Left kidney (tissue), 1 donor: ENCODE measurements at regions not wholly inside any gene's neighbourhood (a gene's known extent, or its start where the extent isn't known, plus 50 kb on each side); places are given as distances from the start of the nearest gene placed in this dataset.
"Not testable (repeated sequence)": the region's sequence is repeated elsewhere in the genome, so short reads cannot be mapped to it uniquely, and the experiment has no call there.

Source experiments
- DNase-seq: peaks from one replicate; pipeline ENCODE4 v3.0.0-alpha.2; 2013

GRCh38 chr14:71538938-71539649, 393.1 kb upstream of the RGS6 start:
- no peak for DNase-seq

GRCh38 chr14:71539650-71540285, 392.5 kb upstream of the RGS6 start:
- DNase-seq: no peak

DNA sequence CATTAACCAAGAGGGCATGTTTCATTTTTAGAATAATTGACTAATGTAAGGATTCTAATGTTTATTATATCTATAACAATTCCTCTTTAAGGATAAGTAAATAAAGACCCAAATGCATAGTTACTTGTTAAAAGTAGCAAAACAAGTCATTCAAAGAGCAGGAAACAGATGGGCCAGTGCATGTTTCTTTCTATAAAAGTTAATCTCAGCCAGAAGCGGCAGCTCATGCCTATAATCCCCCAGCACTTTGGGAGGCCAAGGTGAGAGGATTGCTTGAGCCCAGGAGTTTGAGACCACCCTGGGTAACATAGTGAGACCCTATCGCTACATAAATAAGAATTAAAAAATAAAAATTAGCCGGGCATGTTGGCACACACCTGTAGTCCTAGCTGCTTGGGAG, 391.0 kb upstream of the RGS6 start:
- no peak for DNase-seq

GRCh38 chr14:71541973-71542690, 390.1 kb upstream of the RGS6 start:
- DNase-seq: no peak

- DNase-seq: no peak
Observed at GRCh38 chr14:71549421-71550050, 382.7 kb upstream of the RGS6 start.

- no peak for DNase-seq
Observed at GRCh38 chr14:71550367-71550766, 381.9 kb upstream of the RGS6 start.

GRCh38 chr14:71551291-71551950, 380.8 kb upstream of the RGS6 start:
- no peak for DNase-seq

DNA sequence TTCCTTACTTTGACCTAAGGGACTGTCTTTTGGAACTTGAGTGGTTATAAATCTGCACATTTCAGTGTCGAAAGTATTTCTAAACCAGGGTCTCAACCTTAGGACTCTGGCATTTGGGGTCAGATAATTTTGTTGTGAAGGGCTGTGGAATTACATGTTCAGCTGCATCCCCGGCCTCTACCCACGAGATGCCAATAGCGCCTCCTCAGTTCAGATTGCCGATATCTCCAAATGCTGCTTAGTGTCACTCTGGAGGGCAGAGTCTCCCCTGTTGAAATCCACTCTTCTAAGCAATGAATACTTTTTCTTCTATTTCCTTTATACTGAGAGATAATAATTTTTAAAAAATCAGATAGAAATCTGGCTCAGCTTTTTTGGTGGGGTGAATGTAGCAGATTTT, 379.4 kb upstream of the RGS6 start:
- no peak for DNase-seq

DNA sequence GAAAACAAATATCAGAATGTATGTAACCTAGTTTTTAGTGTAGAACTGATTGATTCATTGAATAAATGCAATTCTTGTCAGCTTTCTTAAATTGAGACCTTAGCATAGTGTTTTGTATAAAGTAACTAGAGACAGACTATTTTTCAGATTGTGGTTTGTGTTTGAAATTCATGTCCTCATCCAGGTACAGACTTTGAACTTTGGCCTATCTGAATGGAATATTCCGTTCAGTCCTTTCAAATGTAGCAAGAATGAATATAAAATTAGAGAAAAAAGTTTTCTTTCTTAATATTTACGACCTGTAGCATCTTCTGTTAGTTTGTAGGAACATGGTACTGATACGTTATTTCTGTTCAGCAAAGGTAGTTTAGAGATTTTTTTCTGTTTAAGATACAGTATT, 378.4 kb upstream of the RGS6 start:
- no peak for DNase-seq

GRCh38 chr14:71554323-71554722, 377.9 kb upstream of the RGS6 start:
- DNase-seq: no peak

DNA sequence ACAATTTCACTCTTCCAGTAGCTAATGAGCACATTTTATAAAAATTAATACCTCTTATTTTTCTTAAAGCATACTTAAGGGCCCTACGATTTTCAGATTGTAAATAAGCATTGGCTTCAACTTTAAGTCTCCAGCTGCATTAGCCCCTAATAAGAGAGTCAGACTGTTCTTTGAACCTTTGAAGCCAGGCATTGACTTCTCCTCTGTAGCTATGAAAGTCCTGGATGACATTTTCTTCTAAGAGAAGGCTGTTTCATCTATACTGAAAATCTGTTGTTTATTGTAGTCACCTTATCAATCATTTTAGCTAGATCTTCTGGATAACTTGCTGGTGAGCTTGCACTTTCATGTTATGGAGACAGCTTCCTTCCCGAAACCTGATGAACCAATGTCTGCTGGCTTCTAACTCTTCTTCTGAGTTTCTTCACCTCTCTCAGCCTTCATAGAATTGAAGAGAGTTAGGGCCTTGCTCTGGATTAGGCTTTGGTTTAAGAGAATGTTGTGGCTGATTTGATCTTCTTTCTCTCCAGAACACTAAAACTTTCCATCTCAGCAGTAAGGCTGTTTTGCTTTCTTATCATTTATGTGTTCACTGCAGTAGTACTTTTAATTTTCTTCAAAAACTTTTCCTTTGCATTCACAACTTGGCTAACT, 377.1 kb upstream of the RGS6 start:
- DNase-seq: no peak

DNA sequence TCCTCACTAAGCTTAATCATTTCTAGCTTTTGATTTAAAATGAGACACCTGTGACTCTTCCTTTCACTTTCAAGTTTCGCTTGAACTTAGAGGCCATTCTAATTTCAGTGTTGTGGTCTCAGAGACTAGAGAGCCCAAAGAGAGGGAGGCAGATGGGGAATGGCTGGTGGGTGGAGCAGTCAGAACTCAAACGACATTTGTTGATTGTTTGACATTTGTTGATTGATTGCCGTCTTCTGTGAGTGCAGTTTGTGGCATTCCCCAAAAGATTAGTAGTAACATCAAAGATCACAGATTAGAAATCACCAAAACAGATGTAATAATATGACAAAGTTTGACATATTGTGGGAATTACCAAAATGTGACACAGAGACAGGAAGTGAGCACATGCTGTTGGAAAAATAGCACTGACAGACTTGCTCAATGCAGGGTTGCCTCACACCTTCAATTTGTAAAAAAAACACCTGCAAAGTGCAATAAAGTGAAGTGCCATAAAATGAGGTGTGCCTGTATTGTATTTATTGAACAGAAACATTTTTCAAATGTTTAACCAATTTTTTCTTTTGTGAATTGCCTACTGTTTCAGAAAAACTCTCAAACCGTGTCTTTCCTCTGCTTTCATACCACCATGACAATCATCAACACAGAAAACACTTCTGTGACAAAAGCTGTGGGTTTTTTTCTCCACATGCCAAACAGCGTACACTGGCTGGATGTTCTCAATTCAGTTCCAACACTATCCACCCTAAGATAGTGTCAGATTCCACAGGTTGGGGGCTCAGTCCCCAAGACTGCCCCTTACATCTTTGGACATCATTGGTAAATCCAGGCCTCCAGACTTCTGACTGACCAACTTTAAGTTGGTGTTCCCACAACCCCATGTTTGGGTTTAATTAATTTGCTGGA, 376.3 kb upstream of the RGS6 start:
- DNase-seq: no peak

- no peak for DNase-seq
Observed at GRCh38 chr14:71556730-71557129, 375.5 kb upstream of the RGS6 start.

- no peak for DNase-seq
Observed at GRCh38 chr14:71557351-71557750, 374.9 kb upstream of the RGS6 start.

DNA sequence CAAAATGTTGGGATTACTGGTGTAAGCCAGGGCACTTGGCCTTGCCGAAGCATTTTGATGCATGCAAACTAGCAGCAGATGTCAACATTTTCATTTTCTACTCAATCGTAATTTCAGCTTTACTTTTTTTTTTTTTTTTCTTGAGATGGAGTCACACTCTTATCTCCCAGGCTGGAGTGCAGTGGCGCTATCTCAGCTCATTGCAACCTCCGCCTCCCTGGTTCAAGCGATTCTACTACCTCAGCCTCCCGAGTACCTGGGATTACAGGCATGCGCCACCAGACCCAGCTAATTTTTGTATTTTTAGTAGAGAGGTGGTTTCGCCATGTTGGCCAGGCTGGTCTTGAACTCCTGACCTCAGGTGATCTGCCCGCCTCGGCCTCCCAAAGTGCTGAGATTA, 373.3 kb upstream of the RGS6 start:
- DNase-seq: not testable (repeated sequence)

DNA sequence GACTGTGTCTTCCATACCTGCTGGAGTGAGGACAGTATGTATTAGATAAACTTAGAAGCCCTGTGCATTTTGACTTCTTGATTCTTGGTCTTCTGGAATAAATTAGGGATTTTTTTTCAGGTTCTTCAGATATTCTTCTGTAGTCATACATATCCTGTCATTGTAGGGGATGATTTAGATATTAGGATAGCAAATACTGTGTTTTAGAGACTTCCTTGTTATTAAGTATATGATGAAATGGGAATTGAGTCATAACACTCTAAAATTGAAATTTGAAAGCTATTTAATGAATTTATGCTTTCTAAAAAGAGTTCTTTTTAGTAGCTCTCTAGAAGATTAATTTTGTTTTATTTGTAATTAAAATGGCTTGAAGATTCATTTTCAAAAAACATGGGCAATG, 371.5 kb upstream of the RGS6 start:
- DNase-seq: no peak

- DNase-seq: no peak
Observed at GRCh38 chr14:71563492-71564153, 368.6 kb upstream of the RGS6 start.

DNA sequence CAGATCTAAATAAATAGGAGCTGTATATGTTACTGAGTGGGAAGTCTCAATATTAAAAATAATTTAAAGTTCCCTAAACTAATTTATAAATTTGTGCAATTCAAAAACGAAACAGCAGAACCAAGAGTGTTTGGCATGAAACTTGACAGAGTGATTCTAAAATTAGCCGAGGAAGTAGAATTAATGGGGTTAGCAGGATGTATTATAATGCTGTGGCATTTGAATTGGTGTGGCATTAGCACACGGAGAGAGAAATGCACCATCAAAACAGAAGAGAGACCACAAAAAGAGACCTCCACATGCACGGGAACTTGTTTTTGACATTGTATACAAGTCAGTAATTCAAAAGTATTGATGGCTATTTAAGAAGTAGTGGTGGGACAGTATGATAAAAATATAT, 366.0 kb upstream of the RGS6 start:
- DNase-seq: no peak

GRCh38 chr14:71567499-71568133, 364.6 kb upstream of the RGS6 start:
- DNase-seq: not testable (repeated sequence)

GRCh38 chr14:71574976-71575375, 357.3 kb upstream of the RGS6 start:
- DNase-seq: no peak
